GM19395 (cell line): ENCODE measurements at regions not wholly inside any gene's neighbourhood (a gene's known extent, or its start where the extent isn't known, plus 50 kb on each side); places are given as distances from the start of the nearest gene placed in this dataset.
"Not testable (repeated sequence)": the region's sequence is repeated elsewhere in the genome, so short reads cannot be mapped to it uniquely, and the experiment has no call there.

ENCODE experiments used
- ATAC-seq: cut with Tn5 transposase; IDR thresholded peaks from one replicate; pipeline ENCODE4 v1.9.1; 2021; ENCODE audit warnings: mild to moderate bottlenecking, moderate library complexity; ENCODE audit not compliant: unreplicated experiment

- no peak for ATAC-seq
Observed at GRCh38 chr1:228937351-228937750, 202.1 kb downstream of the RHOU start.

GRCh38 chr1:228937851-228938536 lies 202.7 kb downstream of the RHOU start:
- ATAC-seq = no peak

GRCh38 chr1:228938537-228938901 lies 203.2 kb downstream of the RHOU start:
- no peak for ATAC-seq

- ATAC-seq = no peak
Observed at GRCh38 chr1:228939001-228939691, 203.9 kb downstream of the RHOU start.

GRCh38 chr1:228939881-228940392 lies 204.7 kb downstream of the RHOU start:
- no peak for ATAC-seq

GRCh38 chr1:228940526-228940925 lies 205.2 kb downstream of the RHOU start:
- ATAC-seq = no peak

GRCh38 chr1:228940926-228941325 lies 205.6 kb downstream of the RHOU start:
- no peak for ATAC-seq

- ATAC-seq = no peak
Observed at GRCh38 chr1:228941666-228942065, 206.4 kb downstream of the RHOU start.

GRCh38 chr1:228943436-228943835 lies 208.2 kb downstream of the RHOU start:
- no peak for ATAC-seq

GRCh38 chr1:228944296-228944695 lies 209.0 kb downstream of the RHOU start:
- ATAC-seq = no peak

- ATAC-seq = no peak
Observed at GRCh38 chr1:228944935-228945371, 209.7 kb downstream of the RHOU start.

- no peak for ATAC-seq
Observed at GRCh38 chr1:228945885-228946284, 210.6 kb downstream of the RHOU start.

GRCh38 chr1:228949617-228950016 lies 214.3 kb downstream of the RHOU start:
- not testable (repeated sequence) for ATAC-seq

GRCh38 chr1:228953207-228953606 lies 217.9 kb downstream of the RHOU start:
- no peak for ATAC-seq

GRCh38 chr1:228953808-228954207 lies 218.5 kb downstream of the RHOU start:
- not testable (repeated sequence) for ATAC-seq

- ATAC-seq = no peak
Observed at GRCh38 chr1:228955691-228956090, 220.4 kb downstream of the RHOU start.

- ATAC-seq = no peak
Observed at GRCh38 chr1:228956864-228957263, 221.6 kb downstream of the RHOU start.

GRCh38 chr1:228957535-228957934 lies 222.3 kb downstream of the RHOU start:
- ATAC-seq = no peak

GRCh38 chr1:228958121-228958520 lies 222.8 kb downstream of the RHOU start:
- ATAC-seq = no peak

- ATAC-seq = no peak
Observed at GRCh38 chr1:228958741-228959140, 223.5 kb downstream of the RHOU start.

GRCh38 chr1:228960705-228961104 lies 225.4 kb downstream of the RHOU start:
- ATAC-seq = no peak

GRCh38 chr1:228961511-228961910 lies 226.2 kb downstream of the RHOU start:
- no peak for ATAC-seq
